SK-N-SH treated with all-trans-retinoic acid at 6 μM for 48 hours (cell line): ENCODE measurements at regions not wholly inside any gene's neighbourhood (a gene's known extent, or its start where the extent isn't known, plus 50 kb on each side); places are given as distances from the start of the nearest gene placed in this dataset.

Source experiments
- ARNTL ChIP-seq: fragments of 450-650 bp; formaldehyde crosslinking; IDR thresholded peaks from 2 replicates; pipeline ENCODE4 v1.5.0; 2020; ENCODE audit warnings: low read depth, mild to moderate bottlenecking, moderate library complexity, borderline replicate concordance
- CSRNP3 ChIP-seq: fragments of 250-450 bp; sonication (Bioruptor Pico); IDR thresholded peaks from 2 replicates; pipeline ENCODE4 v1.5.1; 2021; ENCODE audit warnings: mild to moderate bottlenecking, moderate library complexity
- ESRRG ChIP-seq: fragments of 250-450 bp; sonication (Bioruptor Pico); IDR thresholded peaks from 2 replicates; pipeline ENCODE4 v1.6.1; 2021; ENCODE audit warnings: mild to moderate bottlenecking
- PATZ1 ChIP-seq: fragments of 250-450 bp; sonication (Bioruptor Pico); IDR thresholded peaks from 2 replicates; pipeline ENCODE4 v1.8.0; 2020; ENCODE audit warnings: mild to moderate bottlenecking, moderate library complexity, borderline replicate concordance
- RARB ChIP-seq: fragments of 250-450 bp; sonication (Bioruptor Pico); IDR thresholded peaks from 2 replicates; pipeline ENCODE4 v1.8.0; 2021; ENCODE audit warnings: mild to moderate bottlenecking, moderate library complexity
- TOX ChIP-seq: fragments of 250-450 bp; sonication (Bioruptor Pico); IDR thresholded peaks from 2 replicates; pipeline ENCODE4 v1.8.0; 2021; ENCODE audit warnings: mild to moderate bottlenecking, moderate library complexity, borderline replicate concordance
- TSHZ2 ChIP-seq: fragments of 250-450 bp; sonication (Bioruptor Pico); IDR thresholded peaks from 2 replicates; pipeline ENCODE4 v1.5.0; 2020; ENCODE audit warnings: mild to moderate bottlenecking, moderate library complexity
- ZC3H10 ChIP-seq: fragments of 250-450 bp; sonication (Bioruptor Pico); IDR thresholded peaks from 2 replicates; pipeline ENCODE4 v1.5.1; 2021; ENCODE audit warnings: mild to moderate bottlenecking, moderate library complexity
- ZFP3 ChIP-seq: fragments of 250-450 bp; sonication (Bioruptor Pico); IDR thresholded peaks from 2 replicates; pipeline ENCODE4 v1.5.0; 2020; ENCODE audit warnings: mild to moderate bottlenecking, moderate library complexity
- ZFP30 ChIP-seq: fragments of 450-650 bp; formaldehyde crosslinking; IDR thresholded peaks from 2 replicates; pipeline ENCODE4 v1.5.0; 2022; ENCODE audit warnings: mild to moderate bottlenecking, moderate library complexity
- ZNF565 ChIP-seq: fragments of 450-650 bp; formaldehyde crosslinking; conservative IDR thresholded peaks from 2 replicates; pipeline ENCODE4 v1.5.0; 2020; ENCODE audit warnings: low read depth, mild to moderate bottlenecking, moderate library complexity
- ZNF8 ChIP-seq: fragments of 450-650 bp; formaldehyde crosslinking; IDR thresholded peaks from 2 replicates; pipeline ENCODE4 v1.5.0; 2020; ENCODE audit warnings: mild to moderate bottlenecking, moderate library complexity
- TF ChIP-seq, protein P1 (sequence below): fragments of 250-450 bp; sonication (Bioruptor Pico); IDR thresholded peaks from 2 replicates; pipeline ENCODE4 v1.5.1; 2020; ENCODE audit warnings: low read depth, mild to moderate bottlenecking, moderate library complexity

DNA sequence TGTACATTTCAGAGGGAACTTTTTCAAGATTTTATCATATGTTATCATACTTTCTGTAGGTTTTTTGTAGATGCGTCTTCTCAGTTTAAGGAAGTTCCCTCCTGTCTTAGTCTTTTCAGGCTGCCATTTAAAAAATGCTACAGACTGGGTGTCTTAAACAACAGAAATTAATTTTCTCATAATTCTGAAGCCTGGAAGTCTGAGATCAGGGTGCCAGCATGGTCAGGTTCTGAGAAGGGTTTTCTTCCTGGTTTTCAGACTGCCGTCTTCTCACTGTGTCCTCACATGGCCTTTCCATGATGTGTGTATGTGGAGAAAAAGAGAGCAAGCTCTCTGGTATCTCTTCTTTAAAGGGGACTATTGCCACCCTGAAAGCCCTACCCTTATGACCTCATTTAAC lies 189.9 kb upstream of the SOX2 start:
- TF ChIP-seq ARNTL (CRISPR knock-in tag) (no peak), TOX (no peak), TSHZ2 (CRISPR knock-in tag) (no peak), RARB (CRISPR knock-in tag) (no peak), ZFP30 (CRISPR knock-in tag) (no peak), ZC3H10 (no peak), ZNF8 (CRISPR knock-in tag) (no peak), PATZ1 (CRISPR knock-in tag) (no peak), CSRNP3 (CRISPR knock-in tag) (no peak), ESRRG (no peak), ZFP3 (CRISPR knock-in tag) (no peak), ZNF565 (CRISPR knock-in tag) (no peak)
- TF ChIP-seq, protein P1, sequence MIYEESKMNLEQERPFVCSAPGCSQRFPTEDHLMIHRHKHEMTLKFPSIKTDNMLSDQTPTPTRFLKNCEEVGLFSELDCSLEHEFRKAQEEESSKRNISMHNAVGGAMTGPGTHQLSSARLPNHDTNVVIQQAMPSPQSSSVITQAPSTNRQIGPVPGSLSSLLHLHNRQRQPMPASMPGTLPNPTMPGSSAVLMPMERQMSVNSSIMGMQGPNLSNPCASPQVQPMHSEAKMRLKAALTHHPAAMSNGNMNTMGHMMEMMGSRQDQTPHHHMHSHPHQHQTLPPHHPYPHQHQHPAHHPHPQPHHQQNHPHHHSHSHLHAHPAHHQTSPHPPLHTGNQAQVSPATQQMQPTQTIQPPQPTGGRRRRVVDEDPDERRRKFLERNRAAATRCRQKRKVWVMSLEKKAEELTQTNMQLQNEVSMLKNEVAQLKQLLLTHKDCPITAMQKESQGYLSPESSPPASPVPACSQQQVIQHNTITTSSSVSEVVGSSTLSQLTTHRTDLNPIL (CRISPR knock-in tag) = no peak
